Head of caudate nucleus (tissue), 42 donors: ENCODE measurements at regions not wholly inside any gene's neighbourhood (a gene's known extent, or its start where the extent isn't known, plus 50 kb on each side); places are given as distances from the start of the nearest gene placed in this dataset.

ENCODE experiments used
- DNase-seq, 42 donors: peaks; one replicate each; pipeline versions ENCODE4 v3.0.0 to v3.0.0-alpha.2; 2020 to 2021; ENCODE audit warnings: mixed read lengths in 7 of 42
- intact Hi-C: fragments of 100-400 bp; cut with DNase I; formaldehyde crosslinking; loops from one replicate; pipeline ENCODE4 v1.15.0; 2022

GRCh38 chr18:65346086-65346485, 404.7 kb upstream of the CDH7 start:
- no peak for DNase-seq
- intact Hi-C loops = no loop called here

GRCh38 chr18:65343571-65343970, 407.2 kb upstream of the CDH7 start:
- DNase-seq = no peak
- intact Hi-C loops = no loop called here

DNA sequence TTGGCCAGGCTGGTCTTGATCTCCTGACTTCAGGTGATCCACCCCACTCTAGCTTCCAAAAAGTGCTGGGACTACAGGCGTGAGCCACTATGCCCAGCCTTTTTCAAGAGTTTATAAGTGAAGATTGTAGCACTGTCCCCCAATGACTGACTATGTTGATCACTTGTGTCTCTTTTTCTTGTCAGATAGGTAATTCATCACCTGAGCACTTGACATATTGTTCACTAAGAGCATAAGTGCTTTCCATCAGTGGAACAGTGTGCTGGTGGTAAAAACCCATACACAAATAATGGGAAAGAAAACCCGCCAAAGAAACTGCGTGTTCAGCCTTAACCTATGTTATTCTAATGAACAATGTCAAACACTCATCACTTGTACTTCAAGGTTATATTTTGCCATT, 414.4 kb upstream of the CDH7 start:
- intact Hi-C loops = no loop called here
- no peak for DNase-seq

- intact Hi-C loops = no loop called here
- DNase-seq = no peak
These were observed 421.8 kb upstream of the CDH7 start for GRCh38 chr18:65329010-65329409.

DNA sequence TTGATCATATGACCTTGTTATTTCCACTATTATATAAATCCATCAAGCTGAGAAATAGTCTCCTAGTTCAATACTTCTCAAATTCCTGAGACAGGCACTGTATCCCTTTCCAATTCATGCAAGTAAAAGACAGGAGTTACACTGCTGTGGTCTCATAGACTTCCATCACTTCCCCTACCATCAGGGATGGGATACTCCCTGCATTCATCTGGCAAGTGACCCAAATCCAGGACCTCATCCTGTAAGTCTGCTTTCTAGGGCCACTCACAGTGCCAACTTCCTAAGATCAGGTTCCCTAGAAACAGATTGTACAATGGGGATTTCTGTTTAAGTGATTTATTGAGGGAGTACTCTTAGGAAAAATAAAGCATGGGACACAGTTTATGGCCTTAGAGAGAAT, 424.0 kb upstream of the CDH7 start:
- no peak for DNase-seq
- intact Hi-C loops = no loop called here

- no peak for DNase-seq
- intact Hi-C loops = no loop called here
These were observed 427.9 kb upstream of the CDH7 start for GRCh38 chr18:65322895-65323294.

DNA sequence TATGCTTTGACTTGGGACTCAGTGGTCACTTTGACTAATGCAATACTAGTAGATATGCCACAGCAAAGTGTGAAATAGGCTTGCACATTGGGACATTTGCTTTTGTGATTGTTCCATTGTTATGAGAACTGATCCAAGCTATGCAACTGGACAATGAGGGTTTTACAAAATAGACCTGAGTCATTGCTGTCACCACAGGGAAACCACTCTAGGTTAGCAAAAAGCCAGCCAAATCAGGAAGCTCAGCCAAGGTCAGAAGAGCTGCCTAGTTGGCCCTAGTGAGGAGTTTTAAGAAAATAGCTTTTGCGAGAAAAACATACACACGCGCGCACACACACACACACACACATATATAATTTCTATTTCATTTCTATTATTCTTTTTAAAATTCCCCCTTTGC, 452.4 kb upstream of the CDH7 start:
- intact Hi-C loops = no loop called here
- no peak for DNase-seq

DNA sequence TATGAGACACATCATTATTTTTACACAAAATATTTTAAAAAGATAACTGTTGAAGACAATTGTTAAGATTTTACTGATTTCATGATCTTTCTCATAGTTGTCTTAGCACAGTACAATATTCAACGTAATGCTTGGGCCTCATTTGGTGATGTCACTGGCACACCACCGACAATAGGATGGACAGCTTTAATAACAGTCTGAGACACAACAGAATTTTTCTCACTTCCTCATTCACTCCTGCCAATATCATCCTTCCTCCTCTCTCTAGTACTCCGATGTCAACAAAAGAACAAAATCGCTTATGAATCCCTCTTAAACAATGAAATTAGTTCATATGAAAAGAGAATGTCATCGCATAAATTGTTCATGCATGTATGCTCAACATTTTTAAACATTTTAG, 461.9 kb upstream of the CDH7 start:
- DNase-seq = no peak
- intact Hi-C loops = no loop called here

DNA sequence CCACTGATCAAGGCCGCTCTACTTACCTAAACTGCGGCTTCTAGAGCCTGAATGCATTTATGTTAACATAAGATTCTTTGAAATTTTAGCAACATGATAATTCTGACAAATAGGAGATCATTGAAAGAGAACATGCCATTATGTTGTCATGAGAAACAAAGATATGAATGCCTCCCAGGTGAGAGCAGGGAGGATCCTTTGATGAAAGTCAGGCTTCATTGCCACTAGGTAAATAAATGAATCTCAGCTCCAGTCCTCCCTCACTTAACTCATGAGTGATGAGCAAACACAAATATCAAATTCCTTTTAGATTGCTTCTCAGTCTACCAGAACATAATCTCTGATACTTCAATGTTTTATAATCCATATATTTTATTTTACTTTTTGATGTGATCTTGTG, 463.2 kb upstream of the CDH7 start:
- no peak for DNase-seq
- intact Hi-C loops = no loop called here

DNA sequence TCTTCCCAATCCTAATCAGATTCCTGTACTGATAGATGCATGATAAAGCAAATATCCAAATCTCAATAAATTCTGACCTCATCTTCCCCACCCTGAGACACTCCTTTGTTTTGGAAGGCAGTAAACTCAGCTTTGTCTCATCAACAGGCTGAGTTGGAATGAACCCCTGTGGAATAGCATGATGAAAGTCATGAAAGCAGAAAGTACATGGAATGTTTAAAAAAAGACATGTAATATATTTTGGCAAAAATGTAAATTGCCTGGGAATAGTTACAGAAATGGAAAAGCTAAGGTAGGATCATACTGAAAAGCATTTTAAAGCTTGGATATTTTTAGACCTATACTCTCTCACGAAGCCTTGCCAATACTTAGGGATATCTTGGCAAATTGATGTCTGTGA, 468.7 kb upstream of the CDH7 start:
- intact Hi-C loops = no loop called here
- DNase-seq = no peak

DNA sequence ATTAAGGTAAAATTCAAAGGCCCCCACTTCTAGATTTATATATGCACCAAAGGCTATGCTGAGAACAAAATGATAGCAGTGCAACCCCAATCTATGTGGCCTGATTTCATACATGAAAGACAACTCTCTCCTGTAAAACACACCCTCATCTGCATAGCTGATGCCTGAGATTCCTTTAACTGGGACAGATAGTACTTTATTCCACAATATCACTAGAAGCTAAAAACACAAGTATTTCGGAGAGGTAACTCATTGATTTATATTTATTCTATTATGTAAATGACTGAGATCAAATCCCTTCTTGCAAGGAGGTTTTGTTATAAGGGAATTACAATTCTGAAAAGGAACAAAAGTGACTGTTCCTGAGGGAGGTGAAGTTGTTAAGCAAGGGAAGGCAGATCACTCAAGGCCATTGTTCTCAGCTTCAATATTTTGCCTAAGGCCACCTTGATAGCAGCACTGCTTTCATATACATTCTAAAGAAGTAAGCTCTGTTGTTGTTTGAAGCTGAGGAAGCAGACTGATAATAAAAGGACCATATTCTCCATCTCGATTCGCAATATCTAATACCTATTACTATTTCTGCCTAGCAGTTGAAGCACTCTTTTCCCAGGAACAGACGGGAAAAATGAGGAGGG, 471.0 kb upstream of the CDH7 start:
- no peak for DNase-seq
- intact Hi-C loops = no loop called here

DNA sequence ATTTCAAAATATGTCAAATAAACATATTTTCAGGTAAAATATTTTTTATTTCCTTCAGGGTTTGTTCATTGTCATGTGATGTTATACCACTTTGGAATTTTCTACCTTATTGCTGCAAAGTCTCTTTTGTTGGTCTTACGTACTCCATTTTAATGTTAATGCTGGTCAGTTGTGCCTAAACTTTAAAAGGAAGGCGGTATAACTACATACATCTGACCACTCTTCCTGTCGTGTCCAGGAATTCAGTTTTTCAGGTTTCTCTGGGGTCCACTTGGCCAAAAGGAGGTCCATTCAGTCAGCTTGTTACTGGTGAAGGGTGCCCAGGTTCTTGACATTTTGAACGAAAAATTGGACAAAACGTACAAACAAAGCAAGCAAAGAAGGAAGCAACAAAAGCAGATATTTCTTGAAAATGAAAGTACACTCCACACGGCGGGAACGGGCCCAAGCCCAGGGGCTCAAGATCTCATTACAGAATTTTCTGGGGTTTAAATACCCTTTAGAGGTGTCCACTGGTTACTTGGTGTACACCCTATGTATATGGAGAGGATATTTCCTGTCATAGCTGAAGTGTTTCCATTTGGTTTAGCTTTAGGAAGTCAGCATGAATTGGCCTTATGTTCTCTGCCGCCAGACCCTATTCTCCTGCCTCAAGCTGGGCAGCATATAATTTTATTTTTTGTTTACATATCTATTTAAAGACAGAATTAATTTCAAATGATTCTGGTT, 471.7 kb upstream of the CDH7 start:
- intact Hi-C loops = no loop called here
- no peak for DNase-seq

DNA sequence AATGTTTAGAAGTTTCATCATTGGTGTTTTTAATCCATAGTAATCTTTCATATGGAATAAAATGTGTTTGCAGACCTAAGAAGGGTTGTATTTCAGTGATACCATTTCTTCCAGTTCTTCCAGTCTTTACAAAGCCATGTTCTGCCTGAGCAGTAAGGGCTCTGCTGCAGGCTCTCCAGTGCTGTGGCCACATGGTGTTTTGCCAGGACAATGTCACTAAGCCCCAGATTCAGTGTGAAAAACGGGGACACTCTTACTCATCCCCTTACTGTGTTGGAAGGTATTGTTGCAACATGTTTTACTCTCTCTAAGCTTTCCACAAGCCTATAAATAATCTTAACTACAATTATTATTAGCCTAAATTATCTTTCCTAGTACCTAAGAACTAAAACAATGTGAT, 481.4 kb upstream of the CDH7 start:
- intact Hi-C loops = no loop called here
- DNase-seq = no peak

DNA sequence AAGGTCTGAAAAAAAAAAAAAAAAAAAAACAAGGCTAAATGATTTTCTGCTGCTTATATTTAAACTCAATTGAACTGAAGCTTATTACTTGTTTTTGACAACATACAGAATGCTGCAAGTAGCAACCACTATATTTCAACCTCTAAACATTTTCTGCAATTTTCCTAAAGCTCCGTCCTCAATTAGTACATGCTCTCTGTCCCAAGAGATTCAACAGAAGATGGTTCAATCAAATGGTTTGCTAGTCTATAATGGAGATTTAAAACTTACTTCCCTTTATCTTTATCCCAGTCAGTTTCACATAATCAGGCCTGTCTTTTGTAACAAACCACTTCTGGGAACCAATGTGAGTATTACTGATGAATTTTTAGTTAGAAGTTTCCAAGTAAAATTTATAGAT, 485.1 kb upstream of the CDH7 start:
- DNase-seq = no peak
- intact Hi-C loops = no loop called here

GRCh38 chr18:65260030-65260429, 490.8 kb upstream of the CDH7 start:
- intact Hi-C loops = no loop called here
- no peak for DNase-seq

DNA sequence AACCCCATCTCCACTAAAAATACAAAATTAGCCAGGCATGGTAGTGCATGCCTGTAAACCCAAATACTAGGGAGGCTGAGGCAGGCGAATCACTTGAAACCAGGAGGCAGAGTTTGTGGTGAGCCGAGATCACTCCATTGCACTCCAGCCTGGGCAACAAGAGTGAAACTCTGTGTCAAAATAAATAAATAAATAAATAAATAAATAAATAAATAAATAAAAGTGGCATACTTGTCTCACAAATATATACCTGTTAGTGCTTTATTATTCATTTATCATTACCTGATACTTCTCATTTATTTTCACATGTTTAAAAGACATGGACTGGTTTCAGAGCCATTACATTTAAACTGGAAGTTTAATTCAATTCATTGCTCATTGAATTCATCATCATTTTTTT, 491.4 kb upstream of the CDH7 start:
- DNase-seq = no peak
- intact Hi-C loops = no loop called here

DNA sequence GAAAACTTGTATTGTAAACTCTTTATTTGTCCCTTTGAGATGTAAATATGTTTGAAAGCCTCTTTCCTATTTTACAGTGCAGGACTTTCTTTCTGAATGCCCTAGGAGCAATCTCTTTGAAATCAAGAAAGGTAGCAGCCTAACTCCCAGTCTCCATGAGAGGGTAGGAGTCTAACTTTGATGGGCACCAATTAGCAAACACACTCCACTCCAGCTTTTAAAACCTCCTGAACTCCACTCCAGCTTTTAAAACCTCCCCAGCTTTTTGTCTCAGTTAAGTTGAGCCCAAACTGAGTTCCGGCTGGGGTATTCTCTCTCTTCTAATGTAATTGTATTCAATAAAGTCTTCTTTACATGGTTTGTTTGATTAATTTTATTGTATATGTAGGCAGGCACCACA, 493.7 kb upstream of the CDH7 start:
- intact Hi-C loops = no loop called here
- DNase-seq = no peak

GRCh38 chr18:65255417-65255816, 495.4 kb upstream of the CDH7 start:
- intact Hi-C loops = no loop called here
- DNase-seq = no peak

- intact Hi-C loops = no loop called here
These were observed 511.0 kb upstream of the CDH7 start for GRCh38 chr18:65239787-65240186.

GRCh38 chr18:65235966-65236624, 514.7 kb upstream of the CDH7 start:
- intact Hi-C loops = no loop called here
- DNase-seq = peak in 25 of 42 donors; percentile 1 to 63 (median 22)

More at GRCh38 chr18:65239787-65240186, 511.0 kb upstream of the CDH7 start:
- no peak for DNase-seq

DNA sequence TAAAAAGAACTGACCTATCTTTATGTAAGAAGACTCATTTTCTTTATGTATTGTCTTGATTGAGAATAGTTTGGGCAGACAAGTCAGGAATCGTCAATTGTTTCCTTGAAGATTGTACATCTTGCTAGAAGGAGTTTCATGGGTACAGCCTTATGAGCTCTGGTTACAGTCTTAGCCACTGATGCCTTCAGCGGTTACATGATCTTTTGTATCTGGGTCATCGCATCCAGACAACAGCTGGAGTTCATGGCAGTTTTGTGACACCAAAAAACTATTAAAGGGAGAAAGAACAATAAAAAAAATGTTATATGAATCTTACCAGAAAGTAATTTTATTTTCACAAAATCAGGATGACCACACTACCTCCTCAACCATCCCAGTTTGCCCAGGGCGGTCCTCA, 520.5 kb upstream of the CDH7 start:
- intact Hi-C loops = no loop called here

More for the DNA sequence above, 520.5 kb upstream of the CDH7 start:
- no peak for DNase-seq
